HEK293 (cell line): ENCODE measurements at regions not wholly inside any gene's neighbourhood (a gene's known extent, or its start where the extent isn't known, plus 50 kb on each side); places are given as distances from the start of the nearest gene placed in this dataset.

Source experiments
- BCL6B ChIP-seq: fragments of 450-650 bp; formaldehyde crosslinking; IDR thresholded peaks from 2 replicates; pipeline ENCODE4 v1.5.1; 2017; ENCODE audit warnings: missing biosample characterization, missing genetic modification characterization
- CTCF ChIP-seq: fragments of 450-650 bp; formaldehyde crosslinking; IDR thresholded peaks from 2 replicates; pipeline ENCODE4 v1.5.1; 2016; ENCODE audit warnings: missing biosample characterization, missing genetic modification characterization
- TSHZ1 ChIP-seq: fragments of 450-650 bp; formaldehyde crosslinking; IDR thresholded peaks from 2 replicates; pipeline ENCODE4 v1.5.1; 2016; ENCODE audit warnings: missing biosample characterization, missing genetic modification characterization, borderline replicate concordance
- ZEB2 ChIP-seq: fragments of 450-650 bp; formaldehyde crosslinking; IDR thresholded peaks from 2 replicates; pipeline ENCODE4 v1.5.1; 2016; ENCODE audit warnings: missing biosample characterization, missing genetic modification characterization
- ZFP37 ChIP-seq: fragments of 450-650 bp; formaldehyde crosslinking; IDR thresholded peaks from 2 replicates; pipeline ENCODE4 v1.5.1; 2016; ENCODE audit warnings: missing biosample characterization, missing genetic modification characterization
- ZNF248 ChIP-seq: fragments of 450-650 bp; formaldehyde crosslinking; IDR thresholded peaks from 2 replicates; pipeline ENCODE4 v1.5.1; 2017; ENCODE audit warnings: missing biosample characterization, missing genetic modification characterization
- ZNF449 ChIP-seq: fragments of 450-650 bp; formaldehyde crosslinking; IDR thresholded peaks from 2 replicates; pipeline ENCODE4 v1.5.1; 2017; ENCODE audit warnings: missing biosample characterization, mild to moderate bottlenecking, missing genetic modification characterization, moderate library complexity
- ZNF501 ChIP-seq: fragments of 450-650 bp; formaldehyde crosslinking; IDR thresholded peaks from 2 replicates; pipeline ENCODE4 v1.5.1; 2016; ENCODE audit warnings: missing biosample characterization, missing genetic modification characterization
- ZNF621 ChIP-seq: fragments of 450-650 bp; formaldehyde crosslinking; IDR thresholded peaks from 2 replicates; pipeline ENCODE4 v1.5.1; 2017; ENCODE audit warnings: missing biosample characterization, missing genetic modification characterization
- ZNF623 ChIP-seq: fragments of 450-650 bp; formaldehyde crosslinking; IDR thresholded peaks from 2 replicates; pipeline ENCODE4 v1.5.1; 2016; ENCODE audit warnings: missing biosample characterization, missing genetic modification characterization
- ZNF692 ChIP-seq: fragments of 450-650 bp; formaldehyde crosslinking; IDR thresholded peaks from 2 replicates; pipeline ENCODE4 v1.5.1; 2016; ENCODE audit warnings: missing biosample characterization, missing genetic modification characterization
- ZSCAN4 ChIP-seq: fragments of 450-650 bp; formaldehyde crosslinking; IDR thresholded peaks from 2 replicates; pipeline ENCODE4 v1.5.1; 2017; ENCODE audit warnings: missing biosample characterization, missing genetic modification characterization

- TF ChIP-seq ZNF449 (tag by site-specific recombination): no peak
- TF ChIP-seq ZNF621 (tag by site-specific recombination): no peak
- TF ChIP-seq ZNF248 (tag by site-specific recombination): no peak
- no peak for TF ChIP-seq ZNF692 (tag by site-specific recombination)
- TF ChIP-seq CTCF: no peak
- TF ChIP-seq TSHZ1: no peak
- TF ChIP-seq BCL6B (tag by site-specific recombination): no peak
- no peak for TF ChIP-seq ZFP37 (tag by site-specific recombination)
- TF ChIP-seq ZNF623: no peak
- no peak for TF ChIP-seq ZNF501
- no peak for TF ChIP-seq ZEB2
- no peak for TF ChIP-seq ZSCAN4 (tag by site-specific recombination)
Observed at GRCh38 chr15:38896647-38897046, 332.0 kb upstream of the RASGRP1 start.
